ENCODE measurements at regions not wholly inside any gene's neighbourhood (a gene's known extent, or its start where the extent isn't known, plus 50 kb on each side); places are given as distances from the start of the nearest gene placed in this dataset.

DNA sequence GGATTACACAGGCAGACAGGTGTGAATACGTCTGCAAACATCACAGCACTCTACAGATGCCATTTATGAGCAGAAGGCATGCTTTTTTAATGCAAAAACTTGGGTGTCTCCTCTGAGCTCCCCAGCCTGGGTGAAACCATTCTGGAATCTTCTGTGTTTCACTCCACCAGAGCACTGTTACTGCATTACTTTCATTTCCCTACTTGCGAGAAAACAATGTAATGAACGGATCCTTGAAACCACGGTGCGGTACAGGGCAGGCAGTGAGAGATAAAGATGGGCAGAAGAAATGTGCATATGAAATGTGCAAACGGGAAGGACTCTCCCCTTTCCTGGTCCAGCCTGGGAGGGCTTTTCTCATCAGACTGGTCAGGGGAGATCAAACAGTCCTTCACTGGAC lies 584.3 kb upstream of the KLF4 start:
- TF ChIP-seq, protein P1, sequence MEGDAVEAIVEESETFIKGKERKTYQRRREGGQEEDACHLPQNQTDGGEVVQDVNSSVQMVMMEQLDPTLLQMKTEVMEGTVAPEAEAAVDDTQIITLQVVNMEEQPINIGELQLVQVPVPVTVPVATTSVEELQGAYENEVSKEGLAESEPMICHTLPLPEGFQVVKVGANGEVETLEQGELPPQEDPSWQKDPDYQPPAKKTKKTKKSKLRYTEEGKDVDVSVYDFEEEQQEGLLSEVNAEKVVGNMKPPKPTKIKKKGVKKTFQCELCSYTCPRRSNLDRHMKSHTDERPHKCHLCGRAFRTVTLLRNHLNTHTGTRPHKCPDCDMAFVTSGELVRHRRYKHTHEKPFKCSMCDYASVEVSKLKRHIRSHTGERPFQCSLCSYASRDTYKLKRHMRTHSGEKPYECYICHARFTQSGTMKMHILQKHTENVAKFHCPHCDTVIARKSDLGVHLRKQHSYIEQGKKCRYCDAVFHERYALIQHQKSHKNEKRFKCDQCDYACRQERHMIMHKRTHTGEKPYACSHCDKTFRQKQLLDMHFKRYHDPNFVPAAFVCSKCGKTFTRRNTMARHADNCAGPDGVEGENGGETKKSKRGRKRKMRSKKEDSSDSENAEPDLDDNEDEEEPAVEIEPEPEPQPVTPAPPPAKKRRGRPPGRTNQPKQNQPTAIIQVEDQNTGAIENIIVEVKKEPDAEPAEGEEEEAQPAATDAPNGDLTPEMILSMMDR (IDR thresholded peaks at IDR 0.05; ENCODE audit: low read length) = no peak
- no peak for TF ChIP-seq EZH2 (IDR thresholded peaks at IDR 0.05; ENCODE audit: borderline replicate concordance, low read length)

All from OCI-LY1 (cell line).